IMR-90 (cell line): ENCODE measurements at regions not wholly inside any gene's neighbourhood (a gene's known extent, or its start where the extent isn't known, plus 50 kb on each side); places are given as distances from the start of the nearest gene placed in this dataset.
"Not testable (repeated sequence)": the region's sequence is repeated elsewhere in the genome, so short reads cannot be mapped to it uniquely, and the experiment has no call there.

Experiments
- ATAC-seq: fragments of 200-7000 bp; cut with Tn5 transposase; 2 replicates; pipeline ENCODE4 v1.9.1; 2020; ENCODE audit warnings: low read depth, mild to moderate bottlenecking, moderate library complexity
- BruUV-seq: library from RNA; stranded (reverse); fragments of 400-500 nt; replicated peaks from 2 replicates; lab custom pipeline; 2021; lab: Mats Ljungman, UMichigan
- CTCF ChIA-PET: fragments of 300-600 bp; formaldehyde crosslinking; extraction: SDS; loops from one replicate; lab custom pipeline; 2021; ENCODE audit warnings: antibody characterized with exemption; lab: Yijun Ruan, JAX
- POLR2A ChIA-PET: fragments of 300-600 bp; sonication (Branson Sonifier 250); formaldehyde crosslinking; loops from one replicate; lab custom pipeline; 2022; ENCODE audit warnings: antibody characterized with exemption; ENCODE audit not compliant: unreplicated experiment; lab: Charles Lee
- DNase-seq: peaks from one replicate; pipeline ENCODE4 v3.0.0; 2013
- H2AFZ ChIP-seq: replicated peaks from 2 replicates; pipeline ENCODE3; 2013; ENCODE audit warnings: low read length, mild to moderate bottlenecking; ENCODE audit not compliant: poor library complexity
- H2AK5ac ChIP-seq: 2 replicates; pipeline ENCODE4 v1.6.1; 2013; ENCODE audit warnings: low read depth, low read length, inconsistent platforms
- H2AK9ac ChIP-seq: replicated peaks from 2 replicates; pipeline ENCODE3; 2013; ENCODE audit warnings: mild to moderate bottlenecking, low read depth, low read length, moderate library complexity; ENCODE audit not compliant: poor library complexity
- H2BK120ac ChIP-seq: 2 replicates; pipeline ENCODE4 v1.6.1; 2013; ENCODE audit warnings: low read depth, low read length, inconsistent platforms
- H2BK15ac ChIP-seq: 3 replicates; pipeline ENCODE4 v1.6.1; 2013; ENCODE audit warnings: low read depth, low read length, inconsistent platforms
- H2BK20ac ChIP-seq: 2 replicates; pipeline ENCODE4 v1.6.1; 2013; ENCODE audit warnings: low read depth, mild to moderate bottlenecking, inconsistent platforms, low read length, moderate library complexity
- H2BK5ac ChIP-seq: 2 replicates; pipeline ENCODE4 v1.6.1; 2013; ENCODE audit warnings: mild to moderate bottlenecking, low read depth, low read length, inconsistent platforms; ENCODE audit not compliant: poor library complexity, severe bottlenecking
- H3K14ac ChIP-seq: replicated peaks from 2 replicates; pipeline ENCODE4 v1.6.1; 2013; ENCODE audit warnings: low read depth, low read length, inconsistent platforms
- H3K18ac ChIP-seq: 2 replicates; pipeline ENCODE4 v1.6.1; 2013; ENCODE audit warnings: low read depth, low read length, control low read depth
- H3K23ac ChIP-seq: 2 replicates; pipeline ENCODE4 v1.6.1; 2013; ENCODE audit warnings: low read depth, low read length, inconsistent platforms
- H3K27ac ChIP-seq: 2 replicates; pipeline ENCODE4 v1.5.1; 2013; ENCODE audit warnings: mild to moderate bottlenecking, control low read depth, low read length; ENCODE audit not compliant: insufficient read depth
- H3K27me3 ChIP-seq: 2 replicates; pipeline ENCODE4 v1.6.1; 2013; ENCODE audit warnings: low read length; ENCODE audit not compliant: control insufficient read depth, insufficient read depth
- H3K36me3 ChIP-seq: 2 replicates; pipeline ENCODE4 v1.6.1; 2013; ENCODE audit warnings: low read length, mixed read lengths; ENCODE audit not compliant: control insufficient read depth, insufficient read depth
- H3K4ac ChIP-seq: 2 replicates; pipeline ENCODE4 v1.6.1; 2013; ENCODE audit warnings: low read depth, low read length, inconsistent platforms
- H3K4me1 ChIP-seq: 2 replicates; pipeline ENCODE4 v1.6.1; 2013; ENCODE audit warnings: low read length, mixed read lengths; ENCODE audit not compliant: control insufficient read depth, insufficient read depth
- H3K4me2 ChIP-seq: 2 replicates; pipeline ENCODE4 v1.6.1; 2013; ENCODE audit warnings: low read depth, mild to moderate bottlenecking, control low read depth, low read length, moderate library complexity
- H3K4me3 ChIP-seq: 2 replicates; pipeline ENCODE4 v1.5.1; 2013; ENCODE audit warnings: low read depth, mild to moderate bottlenecking, control low read depth, low read length, moderate library complexity; ENCODE audit not compliant: insufficient read depth
- H3K56ac ChIP-seq: 2 replicates; pipeline ENCODE4 v1.6.1; 2013; ENCODE audit warnings: low read length, inconsistent platforms; ENCODE audit not compliant: insufficient read depth; ENCODE audit errors: extremely low read depth
- H3K79me1 ChIP-seq, 2 experiments: 2 replicates each; pipeline ENCODE4 v1.6.1; 2013; ENCODE audit warnings: low read length in 2 of 2, inconsistent platforms in 1 of 2, low read depth in 1 of 2
- H3K9ac ChIP-seq: 2 replicates; pipeline ENCODE4 v1.6.1; 2013; ENCODE audit warnings: low read depth, low read length, control low read depth
- H3K9me1 ChIP-seq: 2 replicates; pipeline ENCODE4 v1.6.1; 2013; ENCODE audit warnings: low read length, inconsistent platforms; ENCODE audit not compliant: insufficient read depth
- H3K9me3 ChIP-seq: 2 replicates; pipeline ENCODE4 v1.6.1; 2013; ENCODE audit warnings: low read length; ENCODE audit not compliant: control insufficient read depth, insufficient read depth
- H4K20me1 ChIP-seq: 2 replicates; pipeline ENCODE4 v1.6.1; 2013; ENCODE audit warnings: low read length, inconsistent platforms; ENCODE audit not compliant: insufficient read depth
- H4K5ac ChIP-seq: 2 replicates; pipeline ENCODE4 v1.6.1; 2013; ENCODE audit warnings: mild to moderate bottlenecking, low read depth, low read length, control low read depth
- H4K8ac ChIP-seq, 2 experiments: 2 replicates each; pipeline ENCODE4 v1.6.1; 2013; ENCODE audit warnings: low read depth in 2 of 2, low read length in 2 of 2, control low read depth in 1 of 2, inconsistent platforms in 1 of 2
- H4K91ac ChIP-seq: 2 replicates; pipeline ENCODE4 v1.6.1; 2013; ENCODE audit warnings: low read depth, low read length, inconsistent platforms; ENCODE audit not compliant: insufficient read depth
- WGBS, 2 experiments: methylation state at CpG; one replicate each; pipeline versions ENCODE4 v1.1.5 to v1.1.7; 2013; ENCODE audit warnings: missing lambda C conversion rate in 2 of 2; ENCODE audit not compliant: insufficient read length in 1 of 2; ENCODE audit errors: extremely low coverage in 2 of 2; 5-methylcytosine and 5-hydroxymethylcytosine counted together
- dilution Hi-C: fragments of 300-500 bp; cut with HindIII; formaldehyde crosslinking; loops from one replicate; pipeline ENCODE4 v1.14.3; 2018; ENCODE audit warnings: low sequenced_read_pairs; ENCODE audit not compliant: unreplicated experiment
- in situ Hi-C: fragments of 300-500 bp; cut with MboI; formaldehyde crosslinking; loops from 3 replicates; pipeline ENCODE4 v1.14.3; 2019; ENCODE audit warnings: low sequenced_read_pairs, inconsistent platforms, mixed read lengths
- intact Hi-C: fragments of 100-400 bp; cut with micrococcal nuclease; formaldehyde crosslinking; loops from 2 replicates; pipeline ENCODE4 v1.10.0; 2022

DNA sequence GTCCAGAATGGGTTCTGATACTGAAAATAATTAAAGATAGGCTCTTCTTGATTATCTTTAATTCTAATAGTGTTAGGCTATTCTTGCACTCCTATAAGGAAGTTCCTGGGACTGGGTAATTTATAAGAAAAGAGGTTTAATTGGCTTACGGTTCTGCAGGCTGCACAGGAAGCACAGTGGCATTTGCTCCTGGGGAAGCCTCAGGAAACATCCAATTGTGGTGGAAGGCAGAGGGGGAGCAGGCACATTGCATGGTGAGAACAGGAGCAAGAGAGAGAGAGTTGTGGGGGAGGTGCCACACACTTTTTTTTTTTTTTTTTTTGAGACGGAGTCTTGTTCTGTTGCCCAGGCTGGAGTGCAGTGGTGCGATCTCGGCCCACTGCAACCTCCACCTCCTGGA, 540.3 kb downstream of the RFPL4B start:
- H3K4me3 ChIP-seq, H3K14ac ChIP-seq, H2BK15ac ChIP-seq, H2BK120ac ChIP-seq, H4K8ac ChIP-seq, H3K36me3 ChIP-seq, H3K56ac ChIP-seq, H4K5ac ChIP-seq, H2AK9ac ChIP-seq, H3K4ac ChIP-seq, ATAC-seq, H3K23ac ChIP-seq, in situ Hi-C loops, BruUV-seq, H3K79me1 ChIP-seq, POLR2A ChIA-PET, DNase-seq, H3K4me1 ChIP-seq, dilution Hi-C loops, CTCF ChIA-PET, H3K9me3 ChIP-seq, H2BK20ac ChIP-seq, H3K27me3 ChIP-seq, H3K27ac ChIP-seq, H3K4me2 ChIP-seq, H3K9ac ChIP-seq, H2BK5ac ChIP-seq, H3K18ac ChIP-seq, H4K20me1 ChIP-seq, H2AFZ ChIP-seq, H3K9me1 ChIP-seq, H2AK5ac ChIP-seq, H4K91ac ChIP-seq: not testable (repeated sequence)
- intact Hi-C loops, result loop anchor here (10.0 kb wide), 1 partner anchor 527 kb away; no protein-coding TSS in a partner anchor
- 80% methylated on average over 1 of the region's 4 CpGs; no CpG with 5 or more reads in 1 of the 2 experiments for WGBS, 2 experiments
